GM12874 (cell line): ENCODE measurements at regions not wholly inside any gene's neighbourhood (a gene's known extent, or its start where the extent isn't known, plus 50 kb on each side); places are given as distances from the start of the nearest gene placed in this dataset.

Experiments
- CTCF ChIP-seq: IDR thresholded peaks from 2 replicates; pipeline ENCODE4 v1.5.1; 2011; ENCODE audit warnings: low read depth, mild to moderate bottlenecking, control low read depth, low read length, moderate library complexity; ENCODE audit not compliant: insufficient read depth

DNA sequence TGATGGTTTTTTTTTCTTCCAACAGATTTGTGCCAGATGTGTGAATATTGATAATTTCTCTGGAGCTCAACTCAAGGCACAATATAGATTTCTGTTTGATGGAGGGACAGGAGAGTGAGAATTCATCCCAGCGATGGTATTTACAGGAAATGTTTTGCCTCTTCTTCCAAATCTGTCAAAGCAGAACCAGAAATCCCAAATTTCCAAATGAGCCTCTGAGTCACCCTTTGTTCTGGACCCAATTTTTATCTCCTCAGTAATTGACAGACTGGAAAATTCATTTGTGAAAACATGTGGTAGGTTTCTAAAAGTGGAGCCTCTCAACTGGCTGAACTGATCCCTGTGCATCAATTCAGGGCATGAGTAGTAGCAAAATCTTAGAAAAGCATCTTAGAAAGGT is 223.2 kb upstream of the TSHZ2 start:
- TF ChIP-seq CTCF, result no peak

- no peak for TF ChIP-seq CTCF
Observed at GRCh38 chr20:52748285-52748932, 223.7 kb upstream of the TSHZ2 start.

DNA sequence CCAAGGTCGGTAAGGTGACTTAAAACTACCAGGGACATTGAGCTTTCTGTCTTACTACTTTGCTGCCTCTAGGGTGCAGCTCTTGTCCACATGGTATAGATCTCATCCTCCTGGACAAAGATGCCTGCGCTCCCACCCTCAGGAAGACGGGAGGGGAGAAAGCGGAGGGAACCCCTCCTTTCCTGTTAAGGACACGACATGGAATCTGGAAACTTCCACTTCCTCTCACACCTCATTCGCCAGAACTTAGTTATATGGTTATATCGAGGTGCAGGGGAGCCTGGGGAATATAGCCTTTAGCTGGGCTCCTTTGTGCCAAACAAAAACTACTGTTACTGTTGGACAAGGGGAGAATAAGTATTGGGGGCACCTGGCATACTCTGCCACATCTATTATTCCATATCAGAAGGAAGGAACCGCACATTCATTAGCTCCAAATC is 224.3 kb upstream of the TSHZ2 start:
- no peak for TF ChIP-seq CTCF

DNA sequence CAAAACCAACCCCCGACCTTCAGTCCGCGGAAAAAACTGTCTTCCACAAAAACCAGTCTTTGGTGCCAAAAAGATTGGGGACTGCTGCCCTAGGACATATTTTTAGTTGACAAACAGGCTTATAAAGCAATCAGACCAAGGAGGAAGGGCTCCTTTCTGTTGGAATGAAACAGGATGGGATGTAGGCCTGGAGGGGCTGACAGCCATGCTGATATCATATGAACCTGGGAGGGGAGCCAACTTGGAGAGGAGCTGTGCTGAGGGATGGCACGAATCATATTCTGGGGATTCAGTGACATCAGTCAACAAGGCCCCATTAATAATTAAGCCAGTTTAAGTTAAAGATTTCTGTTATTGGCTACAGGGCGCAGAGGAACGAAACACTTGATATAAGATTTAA is 225.4 kb upstream of the TSHZ2 start:
- TF ChIP-seq CTCF, result no peak

GRCh38 chr20:52746190-52746589 is 226.0 kb upstream of the TSHZ2 start:
- no peak for TF ChIP-seq CTCF

DNA sequence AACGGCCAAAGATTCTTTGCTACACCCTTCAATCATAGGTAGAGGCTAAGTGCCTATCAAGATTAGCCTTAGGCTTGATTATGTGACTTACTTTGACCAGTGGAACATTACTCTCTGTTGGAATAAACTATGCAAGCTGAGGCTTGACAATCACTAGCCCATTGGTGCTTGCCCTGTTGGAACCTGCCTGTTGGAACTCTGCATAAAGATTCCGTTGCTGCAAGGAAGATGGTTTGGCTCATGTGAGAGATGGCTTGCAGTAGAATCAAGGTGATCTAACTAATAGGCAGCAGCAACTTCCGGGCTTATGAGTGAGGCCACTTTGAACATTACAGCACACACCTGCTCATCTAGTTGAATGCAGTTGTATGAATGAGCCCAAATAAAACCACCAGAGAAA is 227.7 kb upstream of the TSHZ2 start:
- no peak for TF ChIP-seq CTCF

DNA sequence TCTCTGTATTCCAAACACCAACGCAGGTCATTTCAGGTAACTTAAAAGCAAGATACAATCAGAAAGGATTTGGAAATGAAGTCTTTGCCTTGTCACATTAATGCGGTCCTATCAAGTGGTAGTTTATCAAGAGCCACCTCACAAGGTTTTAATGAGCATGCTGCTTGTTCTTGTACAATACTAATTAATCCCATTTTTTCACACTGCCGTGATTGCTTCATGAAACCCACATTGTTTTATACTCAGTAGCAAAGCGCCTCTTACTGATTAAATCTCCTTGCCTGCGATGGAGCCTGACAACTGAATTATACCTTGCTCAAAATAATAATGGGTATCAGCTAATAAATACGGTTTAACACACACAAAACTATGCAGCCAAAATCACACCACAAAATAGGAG is 234.1 kb upstream of the TSHZ2 start:
- TF ChIP-seq CTCF, result no peak
